ENCODE measurements at regions not wholly inside any gene's neighbourhood (a gene's known extent, or its start where the extent isn't known, plus 50 kb on each side); places are given as distances from the start of the nearest gene placed in this dataset.

DNA sequence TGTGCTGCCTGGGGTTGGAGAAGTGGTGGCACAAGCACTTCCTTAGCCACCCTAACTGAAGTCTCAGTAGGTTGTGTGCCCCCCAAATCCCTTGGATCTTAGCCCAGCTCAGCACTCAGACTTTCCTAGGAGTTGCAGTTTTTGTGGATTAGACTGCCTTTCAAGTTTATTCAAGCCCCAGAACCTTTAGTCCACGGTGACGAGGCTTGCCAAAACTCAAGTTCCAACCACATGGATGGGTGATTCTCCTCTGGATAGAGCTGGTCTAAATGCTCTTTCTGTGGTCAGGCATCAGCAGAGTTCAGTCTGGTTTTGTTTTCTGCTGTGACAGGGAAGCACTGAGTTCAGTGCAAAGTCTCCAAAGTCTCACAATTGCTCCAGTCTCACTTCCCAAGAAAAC lies 2858.7 kb downstream of the PCDH9 start:
- TF ChIP-seq MYC (CRISPR knock-in tag; IDR thresholded peaks at IDR 0.05; ENCODE audit: borderline replicate concordance), result no peak
- TF ChIP-seq ZKSCAN5 (CRISPR knock-in tag; IDR thresholded peaks at IDR 0.05), result no peak
- no peak for TF ChIP-seq RORA (CRISPR knock-in tag; IDR thresholded peaks at IDR 0.05)
